ENCODE measurements at regions not wholly inside any gene's neighbourhood (a gene's known extent, or its start where the extent isn't known, plus 50 kb on each side); places are given as distances from the start of the nearest gene placed in this dataset.

DNA sequence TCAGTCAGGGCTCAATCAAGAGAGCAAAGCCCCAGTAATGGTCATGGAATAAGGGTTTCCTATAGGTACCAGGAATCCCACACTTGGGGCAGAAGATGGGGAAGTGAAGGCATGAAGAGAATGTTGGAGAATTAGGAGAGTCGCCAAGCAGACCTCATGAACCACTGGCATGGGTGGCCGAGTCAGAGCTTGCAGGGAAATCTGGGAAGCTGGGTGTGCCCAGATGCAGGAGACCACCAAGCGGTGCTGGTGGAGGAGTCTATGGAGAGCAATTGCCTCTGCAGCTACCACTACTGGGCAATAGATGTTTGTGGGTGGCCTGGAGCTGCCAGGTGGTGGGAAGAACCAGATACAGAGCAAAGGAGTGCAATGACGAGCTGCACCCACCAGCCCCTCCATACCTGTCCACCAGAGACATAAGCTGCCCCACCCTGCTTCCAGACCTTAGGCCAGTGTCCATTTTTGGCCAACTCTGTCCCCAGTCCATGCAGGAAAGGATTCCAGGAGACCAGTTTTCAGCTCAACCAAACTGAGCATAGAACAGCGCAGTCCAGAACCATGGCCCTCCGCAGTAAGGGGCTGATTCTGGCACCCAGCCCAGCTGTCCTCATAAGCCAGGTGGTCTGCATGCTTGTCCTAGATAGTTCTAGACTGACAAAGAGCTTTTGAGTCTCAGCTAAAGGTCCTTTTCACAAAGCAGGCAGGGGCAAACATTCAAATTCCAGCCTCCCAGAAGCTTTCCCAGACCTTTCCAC, 323.9 kb downstream of the GADD45G start:
- Histone ChIP-seq H3K27me3 (peaks cover 0 to 5% of the 10 kb centered on the region in 2 donors), H3K9me3 (no peaks in the 10 kb centered on the region), H3K4me3 (no peak overlapping the region), H3K27ac (no peak overlapping the region), H3K4me1 (no peaks in the 10 kb centered on the region), H3K36me3 (no peaks in the 10 kb centered on the region)
- intact Hi-C loops (cut with DNase I; ENCODE audit: low total_unique reads): loop anchor here (5.0 kb wide), 1 partner anchor 494 kb away; no protein-coding TSS in a partner anchor
- no peak for DNase-seq (ENCODE audit: low spot score in 2 of 2)
- TF ChIP-seq POLR2A (IDR thresholded peaks at IDR 0.05): no peak
- TF ChIP-seq, protein P1, sequence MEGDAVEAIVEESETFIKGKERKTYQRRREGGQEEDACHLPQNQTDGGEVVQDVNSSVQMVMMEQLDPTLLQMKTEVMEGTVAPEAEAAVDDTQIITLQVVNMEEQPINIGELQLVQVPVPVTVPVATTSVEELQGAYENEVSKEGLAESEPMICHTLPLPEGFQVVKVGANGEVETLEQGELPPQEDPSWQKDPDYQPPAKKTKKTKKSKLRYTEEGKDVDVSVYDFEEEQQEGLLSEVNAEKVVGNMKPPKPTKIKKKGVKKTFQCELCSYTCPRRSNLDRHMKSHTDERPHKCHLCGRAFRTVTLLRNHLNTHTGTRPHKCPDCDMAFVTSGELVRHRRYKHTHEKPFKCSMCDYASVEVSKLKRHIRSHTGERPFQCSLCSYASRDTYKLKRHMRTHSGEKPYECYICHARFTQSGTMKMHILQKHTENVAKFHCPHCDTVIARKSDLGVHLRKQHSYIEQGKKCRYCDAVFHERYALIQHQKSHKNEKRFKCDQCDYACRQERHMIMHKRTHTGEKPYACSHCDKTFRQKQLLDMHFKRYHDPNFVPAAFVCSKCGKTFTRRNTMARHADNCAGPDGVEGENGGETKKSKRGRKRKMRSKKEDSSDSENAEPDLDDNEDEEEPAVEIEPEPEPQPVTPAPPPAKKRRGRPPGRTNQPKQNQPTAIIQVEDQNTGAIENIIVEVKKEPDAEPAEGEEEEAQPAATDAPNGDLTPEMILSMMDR (IDR thresholded peaks at IDR 0.05): no peak
- no peak for TF ChIP-seq POLR2AphosphoS5 (IDR thresholded peaks at IDR 0.05)

- intact Hi-C loops (cut with DNase I; ENCODE audit: low total_unique reads): loop anchor here (5.0 kb wide), 1 partner anchor 493 kb away; no protein-coding TSS in a partner anchor
- H3K4me1 ChIP-seq: no peaks in the 10 kb centered on the region
- H3K9me3 ChIP-seq: no peaks in the 10 kb centered on the region
- no peak for TF ChIP-seq POLR2A (IDR thresholded peaks at IDR 0.05)
- TF ChIP-seq, protein P1 (IDR thresholded peaks at IDR 0.05): no peak
- no peak for TF ChIP-seq POLR2AphosphoS5 (IDR thresholded peaks at IDR 0.05)
- no peak overlapping the region for H3K4me3 ChIP-seq
- no peaks in the 10 kb centered on the region for H3K36me3 ChIP-seq
- DNase-seq (ENCODE audit: low spot score in 2 of 2): no peak
- H3K27me3 ChIP-seq: peaks cover 0 to 5% of the 10 kb centered on the region in 2 donors
- no peak overlapping the region for H3K27ac ChIP-seq
Measured at GRCh38 chr9:89929315-89929672, 324.5 kb downstream of the GADD45G start.

- no peak for DNase-seq (ENCODE audit: low spot score in 2 of 2)
- Histone ChIP-seq H3K4me3 (no peak overlapping the region), H3K36me3 (no peaks in the 10 kb centered on the region), H3K4me1 (no peaks in the 10 kb centered on the region), H3K9me3 (no peaks in the 10 kb centered on the region), H3K27me3 (peaks cover 0 to 5% of the 10 kb centered on the region in 2 donors), H3K27ac (no peak overlapping the region)
- intact Hi-C loops (cut with DNase I; ENCODE audit: low total_unique reads): loop anchor here (5.0 kb wide), 1 partner anchor 492 kb away; no protein-coding TSS in a partner anchor
- no peak for TF ChIP-seq POLR2AphosphoS5 (IDR thresholded peaks at IDR 0.05)
- TF ChIP-seq POLR2A (IDR thresholded peaks at IDR 0.05): no peak
- TF ChIP-seq, protein P1 (IDR thresholded peaks at IDR 0.05): no peak
Measured at GRCh38 chr9:89929673-89930480, 325.1 kb downstream of the GADD45G start.

DNA sequence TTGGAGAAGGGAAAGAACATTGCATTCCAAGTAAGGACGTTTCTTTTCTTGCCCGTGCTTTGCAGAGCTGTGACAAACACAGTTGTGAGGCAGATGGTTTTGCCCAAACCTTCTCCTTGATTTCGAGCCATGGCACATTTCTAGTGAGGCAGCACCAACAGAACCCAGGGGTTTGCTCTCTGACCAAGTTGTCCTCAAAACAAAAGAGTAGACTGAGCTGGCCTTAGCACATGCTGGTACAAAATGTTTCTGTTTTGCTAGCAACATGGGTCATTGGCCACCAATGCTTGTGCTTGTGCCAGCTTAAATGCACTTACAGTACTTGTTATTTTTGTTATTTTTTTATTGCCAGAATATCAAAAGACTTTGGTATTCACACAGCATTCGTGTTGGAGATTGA, 328.8 kb downstream of the GADD45G start:
- H3K27ac ChIP-seq: no peak overlapping the region
- no peaks in the 10 kb centered on the region for H3K4me1 ChIP-seq
- H3K27me3 ChIP-seq: peaks cover 0 to 5% of the 10 kb centered on the region in 2 donors
- no peaks in the 10 kb centered on the region for H3K36me3 ChIP-seq
- intact Hi-C loops (cut with DNase I; ENCODE audit: low total_unique reads): no loop called here
- no peaks in the 10 kb centered on the region for H3K9me3 ChIP-seq
- TF ChIP-seq, protein P1 (IDR thresholded peaks at IDR 0.05): no peak
- TF ChIP-seq POLR2A (IDR thresholded peaks at IDR 0.05): no peak
- no peak for TF ChIP-seq POLR2AphosphoS5 (IDR thresholded peaks at IDR 0.05)
- no peak overlapping the region for H3K4me3 ChIP-seq
- no peak for DNase-seq (ENCODE audit: low spot score in 2 of 2)

GRCh38 chr9:89935115-89935514, 330.3 kb downstream of the GADD45G start:
- H3K36me3 ChIP-seq: no peaks in the 10 kb centered on the region
- no peak for DNase-seq (ENCODE audit: low spot score in 2 of 2)
- no peak overlapping the region for H3K27ac ChIP-seq
- TF ChIP-seq POLR2A (IDR thresholded peaks at IDR 0.05) (no peak), POLR2AphosphoS5 (IDR thresholded peaks at IDR 0.05) (no peak)
- TF ChIP-seq, protein P1 (IDR thresholded peaks at IDR 0.05): no peak
- H3K9me3 ChIP-seq: no peaks in the 10 kb centered on the region
- H3K4me1 ChIP-seq: no peaks in the 10 kb centered on the region
- no peak overlapping the region for H3K4me3 ChIP-seq
- peaks cover 0 to 5% of the 10 kb centered on the region in 2 donors for H3K27me3 ChIP-seq
- intact Hi-C loops (cut with DNase I; ENCODE audit: low total_unique reads): no loop called here

Data from breast epithelium (tissue), 4 donors.